ENCODE measurements at regions not wholly inside any gene's neighbourhood (a gene's known extent, or its start where the extent isn't known, plus 50 kb on each side); places are given as distances from the start of the nearest gene placed in this dataset.

- H3K4me1 ChIP-seq: no peaks in the 10 kb centered on the region
- no peak for ATAC-seq
- TF ChIP-seq CTCF (IDR thresholded peaks at IDR 0.05) (no peak), EP300 (IDR thresholded peaks at IDR 0.05) (no peak), POLR2A (IDR thresholded peaks at IDR 0.05) (no peak), POLR2AphosphoS5 (IDR thresholded peaks at IDR 0.05) (no peak)
- WGBS, 2 donors (ENCODE audit: low coverage in 1 of 2): 91 to 93% methylated on average over 4 to 7 of the region's 7 CpGs
- no peaks in the 10 kb centered on the region for H3K36me3 ChIP-seq
- no peak overlapping the region for H3K4me3 ChIP-seq
- H3K27ac ChIP-seq: no peak overlapping the region
- no peaks in the 10 kb centered on the region for H3K9me3 ChIP-seq
- peaks cover 20% of the 10 kb centered on the region for H3K27me3 ChIP-seq
Observed at GRCh38 chr14:94696518-94696917, 73.4 kb downstream of the GSC start.

- ATAC-seq: no peak
Observed at GRCh38 chr14:94695231-94695630, 74.7 kb downstream of the GSC start.

GRCh38 chr14:94691660-94692034 lies 78.3 kb downstream of the GSC start:
- WGBS, 2 donors (ENCODE audit: low coverage in 1 of 2): 87 to 88% methylated on average over 4 to 6 of the region's 7 CpGs
- H3K9me3 ChIP-seq: no peaks in the 10 kb centered on the region
- no peak for ATAC-seq
- peaks cover 0 to 9% (median 0%) of the 10 kb centered on the region in 3 donors for H3K4me1 ChIP-seq
- H3K27me3 ChIP-seq: peaks cover 8% of the 10 kb centered on the region
- no peak overlapping the region for H3K27ac ChIP-seq
- H3K36me3 ChIP-seq: no peaks in the 10 kb centered on the region
- TF ChIP-seq EP300 (IDR thresholded peaks at IDR 0.05): no peak
- TF ChIP-seq CTCF (IDR thresholded peaks at IDR 0.05): no peak
- TF ChIP-seq POLR2AphosphoS5 (IDR thresholded peaks at IDR 0.05): no peak
- TF ChIP-seq POLR2A (IDR thresholded peaks at IDR 0.05): no peak
- H3K4me3 ChIP-seq: no peak overlapping the region

More at GRCh38 chr14:94695231-94695630, 74.7 kb downstream of the GSC start:
- no peaks in the 10 kb centered on the region for H3K4me1 ChIP-seq
- no peaks in the 10 kb centered on the region for H3K9me3 ChIP-seq
- peaks cover 21% of the 10 kb centered on the region for H3K27me3 ChIP-seq
- WGBS, 2 donors (ENCODE audit: low coverage in 1 of 2): no CpG with 5 or more reads among the region's 18 CpGs
- no peaks in the 10 kb centered on the region for H3K36me3 ChIP-seq
- no peak overlapping the region for H3K4me3 ChIP-seq
- TF ChIP-seq POLR2A (IDR thresholded peaks at IDR 0.05) (no peak), POLR2AphosphoS5 (IDR thresholded peaks at IDR 0.05) (no peak)
- H3K27ac ChIP-seq: no peak overlapping the region

- no peaks in the 10 kb centered on the region for H3K9me3 ChIP-seq
- 90% methylated on average over 15 of the region's 31 CpGs; no CpG with 5 or more reads in 1 of the 2 donors for WGBS, 2 donors (ENCODE audit: low coverage in 1 of 2)
- H3K4me3 ChIP-seq: no peak overlapping the region
- TF ChIP-seq POLR2A (IDR thresholded peaks at IDR 0.05) (no peak), POLR2AphosphoS5 (IDR thresholded peaks at IDR 0.05) (no peak), EP300 (IDR thresholded peaks at IDR 0.05) (no peak), CTCF (IDR thresholded peaks at IDR 0.05) (no peak)
- H3K4me1 ChIP-seq: peaks cover 0 to 9% (median 0%) of the 10 kb centered on the region in 3 donors
- peaks cover 14% of the 10 kb centered on the region for H3K27me3 ChIP-seq
- no peak for ATAC-seq
- no peak overlapping the region for H3K27ac ChIP-seq
- no peaks in the 10 kb centered on the region for H3K36me3 ChIP-seq
Observed at GRCh38 chr14:94690896-94691659, 78.8 kb downstream of the GSC start.

- 80% methylated on average over 1 of the region's 14 CpGs; no CpG with 5 or more reads in 1 of the 2 donors for WGBS, 2 donors (ENCODE audit: low coverage in 1 of 2)
- TF ChIP-seq POLR2A (IDR thresholded peaks at IDR 0.05): no peak
- TF ChIP-seq EP300 (IDR thresholded peaks at IDR 0.05): no peak
- TF ChIP-seq POLR2AphosphoS5 (IDR thresholded peaks at IDR 0.05): no peak
- no peak for TF ChIP-seq CTCF (IDR thresholded peaks at IDR 0.05)
- Histone ChIP-seq H3K9me3 (no peaks in the 10 kb centered on the region), H3K4me1 (peaks cover 0 to 9% (median 0%) of the 10 kb centered on the region in 3 donors), H3K27ac (no peak overlapping the region), H3K27me3 (peaks cover 19% of the 10 kb centered on the region), H3K4me3 (no peak overlapping the region), H3K36me3 (no peaks in the 10 kb centered on the region)
- ATAC-seq: no peak
Observed at GRCh38 chr14:94690486-94690885, 78.3 kb downstream of the SERPINA3 start.

Data from gastroesophageal sphincter (tissue), 4 donors.